ENCODE measurements at regions not wholly inside any gene's neighbourhood (a gene's known extent, or its start where the extent isn't known, plus 50 kb on each side); places are given as distances from the start of the nearest gene placed in this dataset.
"Not testable (repeated sequence)": the region's sequence is repeated elsewhere in the genome, so short reads cannot be mapped to it uniquely, and the experiment has no call there.

GRCh38 chr7:32760755-32761154 is 130.8 kb downstream of the KBTBD2 start:
- CTCF ChIA-PET; ATAC-seq; H3K27ac Mint-ChIP-seq; H3K9me3 Mint-ChIP-seq; POLR2A ChIA-PET; DNase-seq (ENCODE audit: low spot score); H3K36me3 Mint-ChIP-seq: not testable (repeated sequence)
- peaks cover 64% of the 10 kb centered on the region for H3K27me3 Mint-ChIP-seq (ENCODE audit: low read depth)
- peak overlapping the region; percentile 62 for H3K4me3 Mint-ChIP-seq
- H3K4me1 Mint-ChIP-seq, result peaks cover 18% of the 10 kb centered on the region

- H3K36me3 Mint-ChIP-seq; DNase-seq (ENCODE audit: low spot score); H3K27ac Mint-ChIP-seq; ATAC-seq; H3K4me3 Mint-ChIP-seq; POLR2A ChIA-PET; H3K9me3 Mint-ChIP-seq; CTCF ChIA-PET: not testable (repeated sequence)
- H3K27me3 Mint-ChIP-seq (ENCODE audit: low read depth), result peaks cover 56% of the 10 kb centered on the region
- H3K4me1 Mint-ChIP-seq, result peaks cover 18% of the 10 kb centered on the region
These were observed 131.7 kb downstream of the KBTBD2 start for GRCh38 chr7:32759859-32760258.

GRCh38 chr7:32753872-32754271 is 137.7 kb downstream of the KBTBD2 start:
- H3K9me3 Mint-ChIP-seq, result peaks cover 17% of the 10 kb centered on the region
- POLR2A ChIA-PET; CTCF ChIA-PET; H3K27me3 Mint-ChIP-seq (ENCODE audit: low read depth); H3K27ac Mint-ChIP-seq; ATAC-seq; DNase-seq (ENCODE audit: low spot score); H3K4me3 Mint-ChIP-seq; H3K4me1 Mint-ChIP-seq: not testable (repeated sequence)
- peaks cover 17% of the 10 kb centered on the region for H3K36me3 Mint-ChIP-seq

GRCh38 chr7:32748337-32748736 is 143.2 kb downstream of the KBTBD2 start:
- ATAC-seq; DNase-seq (ENCODE audit: low spot score); H3K27ac Mint-ChIP-seq; H3K4me3 Mint-ChIP-seq; CTCF ChIA-PET; POLR2A ChIA-PET; H3K27me3 Mint-ChIP-seq (ENCODE audit: low read depth): not testable (repeated sequence)
- Mint-ChIP-seq H3K4me1 (peaks cover 17% of the 10 kb centered on the region), H3K36me3 (peaks cover 11% of the 10 kb centered on the region), H3K9me3 (peaks cover 17% of the 10 kb centered on the region)

GRCh38 chr7:32747443-32748148 is 144.0 kb downstream of the KBTBD2 start:
- CTCF ChIA-PET; DNase-seq (ENCODE audit: low spot score); H3K4me3 Mint-ChIP-seq; ATAC-seq; H3K36me3 Mint-ChIP-seq; H3K27me3 Mint-ChIP-seq (ENCODE audit: low read depth); POLR2A ChIA-PET: not testable (repeated sequence)
- Mint-ChIP-seq H3K4me1 (peaks cover 17% of the 10 kb centered on the region), H3K9me3 (peaks cover 13% of the 10 kb centered on the region), H3K27ac (peak overlapping the region; percentile 8)

GRCh38 chr7:32741853-32742476 is 149.6 kb downstream of the KBTBD2 start:
- H3K9me3 Mint-ChIP-seq; H3K4me3 Mint-ChIP-seq; H3K36me3 Mint-ChIP-seq; DNase-seq (ENCODE audit: low spot score); H3K27me3 Mint-ChIP-seq (ENCODE audit: low read depth); POLR2A ChIA-PET; CTCF ChIA-PET; H3K27ac Mint-ChIP-seq; ATAC-seq; H3K4me1 Mint-ChIP-seq: not testable (repeated sequence)

- H3K4me3 Mint-ChIP-seq; H3K4me1 Mint-ChIP-seq; H3K27me3 Mint-ChIP-seq (ENCODE audit: low read depth); ATAC-seq; CTCF ChIA-PET; POLR2A ChIA-PET; H3K36me3 Mint-ChIP-seq; H3K9me3 Mint-ChIP-seq; H3K27ac Mint-ChIP-seq; DNase-seq (ENCODE audit: low spot score): not testable (repeated sequence)
These were observed 151.8 kb downstream of the KBTBD2 start for GRCh38 chr7:32739749-32740148.

- H3K9me3 Mint-ChIP-seq; DNase-seq (ENCODE audit: low spot score); H3K27ac Mint-ChIP-seq; H3K36me3 Mint-ChIP-seq; ATAC-seq; H3K4me1 Mint-ChIP-seq; CTCF ChIA-PET; H3K4me3 Mint-ChIP-seq; H3K27me3 Mint-ChIP-seq (ENCODE audit: low read depth); POLR2A ChIA-PET: not testable (repeated sequence)
These were observed 153.2 kb downstream of the KBTBD2 start for GRCh38 chr7:32738390-32738789.

GRCh38 chr7:32732767-32733166 is 158.8 kb downstream of the KBTBD2 start:
- H3K27me3 Mint-ChIP-seq (ENCODE audit: low read depth); DNase-seq (ENCODE audit: low spot score); H3K4me3 Mint-ChIP-seq; H3K9me3 Mint-ChIP-seq; CTCF ChIA-PET; H3K27ac Mint-ChIP-seq; POLR2A ChIA-PET; H3K36me3 Mint-ChIP-seq; ATAC-seq: not testable (repeated sequence)
- peaks cover 11% of the 10 kb centered on the region for H3K4me1 Mint-ChIP-seq

GRCh38 chr7:32729335-32729675 is 162.3 kb downstream of the KBTBD2 start:
- peaks cover 17% of the 10 kb centered on the region for H3K4me1 Mint-ChIP-seq
- H3K36me3 Mint-ChIP-seq; H3K9me3 Mint-ChIP-seq; H3K27ac Mint-ChIP-seq; H3K27me3 Mint-ChIP-seq (ENCODE audit: low read depth); DNase-seq (ENCODE audit: low spot score); POLR2A ChIA-PET; CTCF ChIA-PET; ATAC-seq: not testable (repeated sequence)
- H3K4me3 Mint-ChIP-seq, result peak overlapping the region; percentile 67

Measured in WTC11 (cell line).